KMS-11 (cell line): ENCODE measurements at regions not wholly inside any gene's neighbourhood (a gene's known extent, or its start where the extent isn't known, plus 50 kb on each side); places are given as distances from the start of the nearest gene placed in this dataset.

ENCODE experiments used
- H2AFZ ChIP-seq: fragments of 200-600 bp; sonication (generic); 2 replicates; pipeline ENCODE4 v1.6.1; 2016; ENCODE audit warnings: antibody characterized with exemption, mixed run types, low read depth
- H3K27ac ChIP-seq: fragments of 200-600 bp; sonication (generic); 2 replicates; pipeline ENCODE4 v1.6.1; 2016; ENCODE audit warnings: mild to moderate bottlenecking, mixed run types
- H3K27me3 ChIP-seq: fragments of 200-600 bp; sonication (generic); 2 replicates; pipeline ENCODE4 v1.6.1; 2017; ENCODE audit warnings: mild to moderate bottlenecking, low read depth, mixed run types, moderate library complexity; ENCODE audit not compliant: insufficient read depth
- H3K36me3 ChIP-seq: fragments of 200-600 bp; sonication (generic); 2 replicates; pipeline ENCODE4 v1.6.1; 2017; ENCODE audit warnings: mild to moderate bottlenecking, mixed run types; ENCODE audit not compliant: insufficient read depth
- H3K4me1 ChIP-seq: fragments of 200-600 bp; sonication (generic); 2 replicates; pipeline ENCODE4 v1.6.1; 2016; ENCODE audit warnings: mild to moderate bottlenecking, low read depth, mixed run types; ENCODE audit not compliant: poor library complexity, severe bottlenecking
- H3K4me2 ChIP-seq: fragments of 200-600 bp; sonication (generic); 2 replicates; pipeline ENCODE4 v1.7.0; 2016; ENCODE audit warnings: mild to moderate bottlenecking, mixed run types
- H3K4me3 ChIP-seq: fragments of 200-600 bp; sonication (generic); IDR thresholded peaks from 2 replicates; pipeline ENCODE4 v1.6.1; 2017; ENCODE audit warnings: low read depth, low read length, mixed read lengths; ENCODE audit not compliant: insufficient read depth
- H3K79me2 ChIP-seq: fragments of 200-600 bp; sonication (generic); 2 replicates; pipeline ENCODE4 v1.6.1; 2016; ENCODE audit warnings: low read depth, mixed run types; ENCODE audit not compliant: insufficient read depth
- H3K9ac ChIP-seq: fragments of 200-600 bp; sonication (generic); 2 replicates; pipeline ENCODE4 v1.6.1; 2016; ENCODE audit warnings: mild to moderate bottlenecking, mixed run types
- H4K20me1 ChIP-seq: fragments of 200-600 bp; sonication (generic); 2 replicates; pipeline ENCODE4 v1.6.1; 2016; ENCODE audit warnings: mild to moderate bottlenecking, mixed run types; ENCODE audit not compliant: insufficient read depth
- CTCF ChIP-seq: fragments of 200-600 bp; sonication (generic); conservative IDR thresholded peaks from 2 replicates; pipeline ENCODE4 v1.6.1; 2017; ENCODE audit warnings: low read depth, mild to moderate bottlenecking, antibody characterized with exemption, low read length, moderate library complexity, mixed read lengths

GRCh38 chr14:31986405-31986804, 90.7 kb upstream of the ARHGAP5 start:
- H4K20me1 ChIP-seq, result no peaks in the 10 kb centered on the region
- H3K4me2 ChIP-seq, result no peak overlapping the region
- no peaks in the 10 kb centered on the region for H3K4me1 ChIP-seq
- H3K27me3 ChIP-seq, result no peaks in the 10 kb centered on the region
- H3K79me2 ChIP-seq, result no peaks in the 10 kb centered on the region
- TF ChIP-seq CTCF, result no peak
- no peaks in the 10 kb centered on the region for H3K36me3 ChIP-seq
- no peak overlapping the region for H3K4me3 ChIP-seq
- H2AFZ ChIP-seq, result no peak overlapping the region
- no peak overlapping the region for H3K27ac ChIP-seq
- H3K9ac ChIP-seq, result no peak overlapping the region

DNA sequence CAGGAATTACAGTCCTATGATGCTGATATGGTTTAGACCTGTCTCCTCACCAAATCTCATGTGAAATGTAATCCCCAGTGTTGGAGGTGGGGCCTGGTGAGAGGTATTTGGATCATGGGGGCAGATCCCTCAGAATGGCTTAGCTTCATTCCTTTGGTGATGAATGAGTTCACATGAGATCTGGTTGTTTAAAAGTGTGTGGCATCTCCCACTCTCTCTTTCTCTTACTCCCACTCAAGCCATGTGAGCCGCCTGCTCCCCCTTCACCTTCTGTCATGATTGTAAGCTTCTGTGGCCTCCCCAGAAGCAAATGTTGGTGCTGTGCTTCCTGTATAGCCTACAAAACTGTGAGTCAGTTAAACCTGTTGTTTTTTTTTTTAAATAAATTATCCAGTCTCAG, 89.4 kb upstream of the ARHGAP5 start:
- Histone ChIP-seq H3K4me3 (no peak overlapping the region), H3K4me2 (no peak overlapping the region), H3K9ac (no peak overlapping the region), H4K20me1 (no peaks in the 10 kb centered on the region), H3K36me3 (no peaks in the 10 kb centered on the region), H3K79me2 (no peaks in the 10 kb centered on the region), H2AFZ (no peak overlapping the region), H3K4me1 (no peaks in the 10 kb centered on the region), H3K27ac (no peak overlapping the region), H3K27me3 (no peaks in the 10 kb centered on the region)
- no peak for TF ChIP-seq CTCF

DNA sequence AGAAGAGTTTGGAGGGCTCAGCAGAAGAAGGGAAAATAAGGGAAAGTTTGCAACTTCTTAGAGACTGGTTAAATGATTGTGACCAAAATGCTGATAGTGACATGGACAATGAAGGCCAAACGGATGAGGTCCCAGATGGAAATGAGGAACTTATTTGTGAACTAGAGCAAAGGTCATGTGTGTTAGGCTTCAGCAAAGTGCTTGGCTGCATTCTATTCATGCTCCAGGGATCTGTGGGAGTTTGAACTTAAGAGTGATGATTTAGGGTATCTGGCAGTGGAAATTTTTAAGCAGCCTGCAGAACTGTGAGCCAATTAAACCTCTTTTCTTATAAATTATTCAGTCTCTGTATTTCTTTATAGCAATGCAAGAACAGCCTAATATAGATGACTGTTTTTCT, 88.9 kb upstream of the ARHGAP5 start:
- Histone ChIP-seq H3K4me1 (no peaks in the 10 kb centered on the region), H3K79me2 (no peaks in the 10 kb centered on the region), H3K4me2 (no peak overlapping the region), H3K4me3 (no peak overlapping the region), H3K9ac (no peak overlapping the region), H2AFZ (no peak overlapping the region), H3K27ac (no peak overlapping the region), H3K27me3 (no peaks in the 10 kb centered on the region), H4K20me1 (no peaks in the 10 kb centered on the region), H3K36me3 (no peaks in the 10 kb centered on the region)
- TF ChIP-seq CTCF, result no peak

DNA sequence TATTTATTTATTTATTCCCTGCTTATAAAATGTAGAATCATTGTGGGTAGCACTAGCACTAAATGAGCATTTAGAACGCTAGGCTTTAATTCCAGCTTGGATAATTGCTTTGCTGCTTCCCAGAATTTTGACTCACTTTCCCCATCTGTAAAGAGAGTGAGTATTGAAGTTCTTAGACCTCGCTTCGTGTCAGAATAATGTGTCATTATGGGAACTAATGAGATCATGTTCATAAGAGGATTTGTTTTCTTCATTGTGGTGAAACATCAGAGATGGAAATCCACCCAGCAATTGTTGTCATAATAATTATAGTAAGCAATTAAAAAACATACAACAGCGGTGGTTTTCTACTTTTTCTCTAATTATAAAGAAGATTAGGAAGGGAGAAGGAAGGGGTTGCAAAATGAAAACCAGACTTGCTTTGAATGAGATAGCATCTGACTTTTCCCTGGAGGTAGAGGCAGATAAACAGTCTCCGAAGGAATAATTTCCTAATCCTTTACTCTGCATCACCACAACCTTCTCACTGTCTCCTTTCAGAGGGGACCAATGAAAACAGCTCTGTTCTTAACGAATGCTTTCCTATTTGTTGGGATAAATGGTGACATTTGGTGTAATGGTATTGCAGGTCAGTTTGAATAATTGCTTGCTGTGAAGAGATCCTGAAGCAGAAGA, 86.8 kb upstream of the ARHGAP5 start:
- Histone ChIP-seq H4K20me1 (no peaks in the 10 kb centered on the region), H3K4me3 (no peak overlapping the region), H3K27me3 (no peaks in the 10 kb centered on the region), H3K27ac (no peak overlapping the region), H3K4me1 (no peaks in the 10 kb centered on the region), H3K9ac (no peak overlapping the region), H2AFZ (no peak overlapping the region), H3K36me3 (no peaks in the 10 kb centered on the region), H3K79me2 (no peaks in the 10 kb centered on the region), H3K4me2 (no peak overlapping the region)
- TF ChIP-seq CTCF, result no peak
